Cardiac fibroblast (primary cell): ENCODE measurements at regions not wholly inside any gene's neighbourhood (a gene's known extent, or its start where the extent isn't known, plus 50 kb on each side); places are given as distances from the start of the nearest gene placed in this dataset.

Experiments used
- DNase-seq, 2 donors: peaks; one replicate each; pipeline versions ENCODE4 v3.0.0 to v3.0.0-alpha.2; 2010; ENCODE audit warnings: low read depth in 2 of 2
- H3K4me3 ChIP-seq, 2 donors: replicated peaks in 1 of 2; 1 replicate in 1 of 2; 2 replicates in 1 of 2; pipeline ENCODE4 v1.5.1; 2011; ENCODE audit warnings: low read depth in 2 of 2, low read length in 2 of 2, mild to moderate bottlenecking in 2 of 2, moderate library complexity in 1 of 2
- CTCF ChIP-seq: IDR thresholded peaks from one replicate; pipeline ENCODE4 v1.5.1; 2011; ENCODE audit warnings: low read depth, mild to moderate bottlenecking, low read length, inconsistent platforms

DNA sequence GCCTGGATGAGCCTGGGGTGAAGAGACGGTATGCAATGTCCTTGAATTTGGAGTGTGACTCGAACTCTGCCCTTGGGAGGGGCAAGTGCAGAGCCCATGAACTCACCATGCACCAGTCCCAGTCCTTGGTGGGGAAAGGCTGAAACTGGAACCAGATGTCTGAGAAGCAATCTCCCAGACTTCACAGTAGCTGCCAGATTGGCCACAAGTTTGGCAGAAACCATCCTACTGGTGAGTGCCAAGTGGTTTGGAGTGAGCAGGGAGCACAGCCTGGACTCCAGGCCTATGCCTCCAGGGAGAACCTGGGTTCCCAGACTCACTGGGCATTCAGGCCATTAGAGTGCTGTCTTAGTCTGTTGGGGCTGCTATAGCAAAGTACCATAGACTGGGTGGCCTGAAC lies 99.6 kb upstream of the LYZL1 start:
- H3K4me3 ChIP-seq = no peak overlapping the region
- no peak for TF ChIP-seq CTCF
- peak in 1 of 2 donors; percentile 73 for DNase-seq

GRCh38 chr10:29191674-29192073 lies 97.2 kb upstream of the LYZL1 start:
- no peak overlapping the region for H3K4me3 ChIP-seq
- TF ChIP-seq CTCF = no peak
- DNase-seq = peak in 1 of 2 donors; percentile 19

DNA sequence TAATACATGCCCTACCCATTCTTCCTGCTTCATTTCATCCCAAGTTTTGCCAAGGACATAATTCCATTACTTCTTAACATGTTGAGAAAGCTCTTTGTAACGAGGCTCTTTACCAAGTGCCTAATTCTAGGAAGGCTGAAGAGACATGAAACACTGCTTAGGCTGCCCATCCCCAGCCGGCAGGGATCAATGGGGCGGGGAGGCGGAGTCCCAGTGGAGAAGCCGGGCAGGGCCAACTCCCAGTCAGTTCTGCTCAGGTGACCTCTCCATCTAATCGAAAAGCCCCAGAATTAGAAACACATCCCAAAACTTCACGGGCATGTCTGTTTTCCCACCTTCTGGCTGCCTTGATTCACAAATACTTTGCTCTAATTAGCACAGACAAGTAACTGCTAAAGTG lies 89.5 kb upstream of the LYZL1 start:
- TF ChIP-seq CTCF = no peak
- no peak for DNase-seq
- H3K4me3 ChIP-seq = no peak overlapping the region

- no peak for TF ChIP-seq CTCF
- DNase-seq = no peak
- H3K4me3 ChIP-seq = no peak overlapping the region
Measured at GRCh38 chr10:29199941-29200679, 88.8 kb upstream of the LYZL1 start.

DNA sequence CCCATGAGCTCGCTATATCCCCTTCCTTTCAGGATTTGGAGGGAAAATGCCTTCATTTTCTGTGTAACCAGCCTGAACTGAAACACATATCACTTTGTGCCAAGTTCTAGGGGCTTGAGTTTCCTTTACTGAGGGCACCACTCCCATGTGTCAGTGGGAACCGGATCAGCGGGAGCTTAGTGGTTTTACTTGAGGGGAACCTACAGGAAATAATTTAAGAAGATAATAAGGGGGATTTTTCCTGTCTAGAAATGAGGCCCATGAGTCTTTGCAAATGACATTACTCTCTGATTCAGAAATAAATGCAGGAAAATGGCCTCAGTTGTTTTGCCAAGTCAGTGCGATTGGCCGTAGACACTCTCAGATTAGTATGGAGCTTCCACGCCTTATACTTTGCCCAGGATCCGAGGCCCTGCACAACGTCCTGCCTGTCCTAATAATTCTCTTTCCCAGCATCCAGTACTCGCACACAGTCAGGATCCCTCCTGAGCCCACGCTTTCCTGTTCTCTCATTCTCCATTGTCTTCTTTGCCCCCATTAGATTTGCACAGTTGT lies 86.4 kb upstream of the LYZL1 start:
- no peak for TF ChIP-seq CTCF
- no peak for DNase-seq
- no peak overlapping the region for H3K4me3 ChIP-seq

DNA sequence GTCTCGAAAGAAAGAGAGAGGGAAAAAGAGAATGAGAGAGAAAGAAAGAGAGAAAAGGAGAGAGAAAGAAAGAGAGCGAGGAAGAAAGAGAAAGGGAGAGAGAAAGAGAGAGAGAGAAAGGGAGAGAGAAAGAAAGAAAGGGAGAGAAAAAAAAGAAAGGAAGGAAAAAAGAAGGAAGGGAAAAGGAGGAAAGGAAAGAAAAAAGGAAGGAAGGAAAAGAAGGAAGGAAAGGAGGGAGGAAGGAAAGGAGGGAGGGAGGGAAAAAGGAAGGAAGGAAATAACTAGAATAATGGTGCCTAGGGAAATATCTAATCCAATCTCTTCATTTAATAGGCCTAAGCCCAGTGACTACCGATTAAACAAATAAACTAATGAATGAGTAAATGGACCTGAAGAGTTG lies 85.4 kb upstream of the LYZL1 start:
- no peak for DNase-seq
- TF ChIP-seq CTCF = no peak
- H3K4me3 ChIP-seq = no peak overlapping the region
